ENCODE measurements at regions not wholly inside any gene's neighbourhood (a gene's known extent, or its start where the extent isn't known, plus 50 kb on each side); places are given as distances from the start of the nearest gene placed in this dataset.

GRCh38 chr12:115598871-115599811, 678.4 kb downstream of the MED13L start:
- Histone ChIP-seq H3K4me1 (peaks cover 0 to 2% of the 10 kb centered on the region in 2 donors), H3K9me3 (no peaks in the 10 kb centered on the region), H3K27me3 (no peaks in the 10 kb centered on the region), H3K4me3 (peak overlapping the region in 2 of 3 donors; percentile 46 to 67), H3K36me3 (no peaks in the 10 kb centered on the region), H3K27ac (peak overlapping the region; percentile 35 to 48)
- DNase-seq (ENCODE audit: low spot score in 2 of 2), result no peak
- no peak for TF ChIP-seq POLR2AphosphoS5 (IDR thresholded peaks at IDR 0.05)
- TF ChIP-seq CTCF (IDR thresholded peaks at IDR 0.05), result no peak
- TF ChIP-seq POLR2A (IDR thresholded peaks at IDR 0.05), result no peak
- intact Hi-C loops (cut with DNase I; ENCODE audit: low total_unique reads), result no loop called here

GRCh38 chr12:115597157-115597712, 680.3 kb downstream of the MED13L start:
- no peaks in the 10 kb centered on the region for H3K27me3 ChIP-seq

GRCh38 chr12:115588131-115588530, 689.4 kb downstream of the MED13L start:
- H3K4me3 ChIP-seq, result no peak overlapping the region
- no peaks in the 10 kb centered on the region for H3K36me3 ChIP-seq
- no peak for DNase-seq (ENCODE audit: low spot score in 2 of 2)
- H3K4me1 ChIP-seq, result no peaks in the 10 kb centered on the region
- TF ChIP-seq POLR2AphosphoS5 (IDR thresholded peaks at IDR 0.05) (no peak), CTCF (IDR thresholded peaks at IDR 0.05) (no peak), POLR2A (IDR thresholded peaks at IDR 0.05) (no peak)
- intact Hi-C loops (cut with DNase I; ENCODE audit: low total_unique reads), result no loop called here
- no peaks in the 10 kb centered on the region for H3K9me3 ChIP-seq
- no peak overlapping the region for H3K27ac ChIP-seq
- H3K27me3 ChIP-seq, result no peaks in the 10 kb centered on the region

More at GRCh38 chr12:115597157-115597712, 680.3 kb downstream of the MED13L start:
- DNase-seq (ENCODE audit: low spot score in 2 of 2), result no peak
- no peak for TF ChIP-seq POLR2A (IDR thresholded peaks at IDR 0.05)
- TF ChIP-seq POLR2AphosphoS5 (IDR thresholded peaks at IDR 0.05), result no peak
- no peak for TF ChIP-seq CTCF (IDR thresholded peaks at IDR 0.05)
- Histone ChIP-seq H3K4me3 (no peak overlapping the region), H3K4me1 (peaks cover 0 to 2% of the 10 kb centered on the region in 2 donors), H3K9me3 (no peaks in the 10 kb centered on the region), H3K27ac (no peak overlapping the region), H3K36me3 (no peaks in the 10 kb centered on the region)
- intact Hi-C loops (cut with DNase I; ENCODE audit: low total_unique reads), result no loop called here

GRCh38 chr12:115584156-115584555, 693.3 kb downstream of the MED13L start:
- no peaks in the 10 kb centered on the region for H3K27me3 ChIP-seq
- DNase-seq (ENCODE audit: low spot score in 2 of 2), result no peak
- TF ChIP-seq POLR2AphosphoS5 (IDR thresholded peaks at IDR 0.05) (no peak), CTCF (IDR thresholded peaks at IDR 0.05) (no peak), POLR2A (IDR thresholded peaks at IDR 0.05) (no peak)
- no peak overlapping the region for H3K27ac ChIP-seq
- H3K4me1 ChIP-seq, result no peaks in the 10 kb centered on the region
- no peaks in the 10 kb centered on the region for H3K36me3 ChIP-seq
- H3K9me3 ChIP-seq, result no peaks in the 10 kb centered on the region
- intact Hi-C loops (cut with DNase I; ENCODE audit: low total_unique reads), result no loop called here
- no peak overlapping the region for H3K4me3 ChIP-seq

GRCh38 chr12:115583591-115583990, 693.9 kb downstream of the MED13L start:
- Histone ChIP-seq H3K4me3 (no peak overlapping the region), H3K27ac (no peak overlapping the region), H3K9me3 (no peaks in the 10 kb centered on the region), H3K4me1 (no peaks in the 10 kb centered on the region), H3K36me3 (no peaks in the 10 kb centered on the region), H3K27me3 (no peaks in the 10 kb centered on the region)
- intact Hi-C loops (cut with DNase I; ENCODE audit: low total_unique reads), result no loop called here
- DNase-seq (ENCODE audit: low spot score in 2 of 2), result no peak
- TF ChIP-seq POLR2AphosphoS5 (IDR thresholded peaks at IDR 0.05) (no peak), POLR2A (IDR thresholded peaks at IDR 0.05) (no peak), CTCF (IDR thresholded peaks at IDR 0.05) (no peak)
